DOHH2 (cell line): ENCODE measurements at regions not wholly inside any gene's neighbourhood (a gene's known extent, or its start where the extent isn't known, plus 50 kb on each side); places are given as distances from the start of the nearest gene placed in this dataset.

Source experiments
- EZH2phosphoT487 ChIP-seq: fragments of 200-600 bp; sonication (generic); IDR thresholded peaks from 2 replicates; pipeline ENCODE4 v1.6.1; 2017; ENCODE audit warnings: borderline replicate concordance, mild to moderate bottlenecking, antibody characterized with exemption, low read length, moderate library complexity, mixed read lengths
- TF ChIP-seq, protein P1 (sequence below): fragments of 200-600 bp; sonication (generic); IDR thresholded peaks from one replicate; pipeline ENCODE4 v1.5.1; 2014; ENCODE audit warnings: antibody characterized with exemption, mild to moderate bottlenecking, low read depth, low read length; ENCODE audit not compliant: poor library complexity, severe bottlenecking

DNA sequence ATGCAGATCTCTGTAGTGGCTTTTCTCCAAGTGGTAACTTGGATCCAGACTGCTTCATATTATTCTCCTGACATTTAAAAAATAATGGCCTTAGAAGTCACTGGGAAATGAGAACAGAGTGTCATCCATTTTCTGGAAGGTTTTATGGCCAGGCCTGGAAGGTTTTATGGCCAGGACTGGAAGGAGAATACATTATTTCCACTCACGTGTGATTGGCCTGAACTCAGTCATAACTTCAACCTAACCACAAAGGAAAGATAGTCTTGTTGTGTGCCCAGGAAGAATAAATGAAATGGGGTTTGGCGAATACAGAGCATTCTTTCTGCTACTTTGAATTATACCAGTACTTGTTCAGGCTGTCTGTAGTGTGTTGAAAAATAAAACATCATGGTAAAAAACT is 360.9 kb downstream of the GPAM start:
- TF ChIP-seq, protein P1, sequence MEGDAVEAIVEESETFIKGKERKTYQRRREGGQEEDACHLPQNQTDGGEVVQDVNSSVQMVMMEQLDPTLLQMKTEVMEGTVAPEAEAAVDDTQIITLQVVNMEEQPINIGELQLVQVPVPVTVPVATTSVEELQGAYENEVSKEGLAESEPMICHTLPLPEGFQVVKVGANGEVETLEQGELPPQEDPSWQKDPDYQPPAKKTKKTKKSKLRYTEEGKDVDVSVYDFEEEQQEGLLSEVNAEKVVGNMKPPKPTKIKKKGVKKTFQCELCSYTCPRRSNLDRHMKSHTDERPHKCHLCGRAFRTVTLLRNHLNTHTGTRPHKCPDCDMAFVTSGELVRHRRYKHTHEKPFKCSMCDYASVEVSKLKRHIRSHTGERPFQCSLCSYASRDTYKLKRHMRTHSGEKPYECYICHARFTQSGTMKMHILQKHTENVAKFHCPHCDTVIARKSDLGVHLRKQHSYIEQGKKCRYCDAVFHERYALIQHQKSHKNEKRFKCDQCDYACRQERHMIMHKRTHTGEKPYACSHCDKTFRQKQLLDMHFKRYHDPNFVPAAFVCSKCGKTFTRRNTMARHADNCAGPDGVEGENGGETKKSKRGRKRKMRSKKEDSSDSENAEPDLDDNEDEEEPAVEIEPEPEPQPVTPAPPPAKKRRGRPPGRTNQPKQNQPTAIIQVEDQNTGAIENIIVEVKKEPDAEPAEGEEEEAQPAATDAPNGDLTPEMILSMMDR, result no peak
- TF ChIP-seq EZH2phosphoT487, result no peak
